SU-DHL-6 (cell line): ENCODE measurements at regions not wholly inside any gene's neighbourhood (a gene's known extent, or its start where the extent isn't known, plus 50 kb on each side); places are given as distances from the start of the nearest gene placed in this dataset.

Experiments used
- H2AFZ ChIP-seq: fragments of 200-600 bp; sonication (generic); 2 replicates; pipeline ENCODE4 v1.6.1; 2014; ENCODE audit warnings: low read depth, mild to moderate bottlenecking, moderate library complexity, mixed read lengths, antibody characterized with exemption, low read length; ENCODE audit not compliant: severe bottlenecking
- H3F3A ChIP-seq: fragments of 200-600 bp; shearing (Covaris generic); 2 replicates; pipeline ENCODE4 v1.6.0; 2016; ENCODE audit warnings: antibody characterized with exemption, mild to moderate bottlenecking; ENCODE audit not compliant: insufficient read depth
- H3K27ac ChIP-seq: fragments of 200-600 bp; sonication (generic); 2 replicates; pipeline ENCODE4 v1.5.1; 2016; ENCODE audit warnings: low read depth, mild to moderate bottlenecking, low read length, moderate library complexity, mixed read lengths
- H3K27me3 ChIP-seq: fragments of 200-600 bp; sonication (generic), shearing (Covaris generic); 2 replicates; pipeline ENCODE4 v1.6.0; 2014; ENCODE audit warnings: mild to moderate bottlenecking, low read length
- H3K36me3 ChIP-seq: fragments of 200-600 bp; sonication (generic); 2 replicates; pipeline ENCODE4 v1.6.1; 2014; ENCODE audit warnings: mild to moderate bottlenecking, low read length, mixed read lengths
- H3K4me2 ChIP-seq: fragments of 300-600, 200-600 bp; shearing (Covaris generic), sonication (generic); 2 replicates; pipeline ENCODE4 v1.6.0; 2014; ENCODE audit warnings: low read length, low read depth, mild to moderate bottlenecking; ENCODE audit not compliant: poor library complexity, severe bottlenecking
- H3K4me3 ChIP-seq: fragments of 200-600 bp; sonication (generic); 2 replicates; pipeline ENCODE4 v1.5.1; 2014; ENCODE audit warnings: antibody characterized with exemption, low read length, mild to moderate bottlenecking, mixed read lengths; ENCODE audit not compliant: insufficient read depth, poor library complexity, severe bottlenecking
- H3K79me2 ChIP-seq: fragments of 200-600 bp; sonication (generic); 2 replicates; pipeline ENCODE4 v1.6.1; 2014; ENCODE audit warnings: mild to moderate bottlenecking, low read length, moderate library complexity; ENCODE audit not compliant: insufficient read depth
- H3K9ac ChIP-seq: fragments of 200-600 bp; sonication (generic); 2 replicates; pipeline ENCODE4 v1.7.0; 2014; ENCODE audit warnings: mild to moderate bottlenecking, low read length
- H3K9me2 ChIP-seq: fragments of 200-600 bp; sonication (generic); replicated peaks from 2 replicates; pipeline ENCODE4 v1.6.1; 2014; ENCODE audit warnings: low read length; ENCODE audit not compliant: insufficient read depth
- H3K9me3 ChIP-seq: fragments of 200-600 bp; sonication (generic); 2 replicates; pipeline ENCODE4 v1.6.1; 2014; ENCODE audit warnings: low read length, mixed read lengths; ENCODE audit not compliant: insufficient read depth
- H4K20me1 ChIP-seq: fragments of 200-600 bp; sonication (generic); 2 replicates; pipeline ENCODE4 v1.6.1; 2014; ENCODE audit warnings: low read depth, mild to moderate bottlenecking, antibody characterized with exemption, low read length, moderate library complexity, mixed read lengths
- CTCF ChIP-seq: fragments of 200-600 bp; sonication (generic); IDR thresholded peaks from one replicate; pipeline ENCODE4 v1.5.1; 2017; ENCODE audit warnings: antibody characterized with exemption, mild to moderate bottlenecking, low read length, moderate library complexity; ENCODE audit not compliant: insufficient read depth, poor library complexity, severe bottlenecking
- EZH2phosphoT487 ChIP-seq: fragments of 200-600 bp; sonication (generic), shearing (Covaris generic); conservative IDR thresholded peaks from 2 replicates; pipeline ENCODE4 v1.6.1; 2018; ENCODE audit warnings: mild to moderate bottlenecking, antibody characterized with exemption, low read length, moderate library complexity, mixed read lengths

- Histone ChIP-seq H4K20me1 (no peaks in the 10 kb centered on the region), H3K9ac (no peak overlapping the region), H2AFZ (no peak overlapping the region), H3F3A (no peaks in the 10 kb centered on the region), H3K27me3 (no peaks in the 10 kb centered on the region), H3K9me3 (no peaks in the 10 kb centered on the region), H3K4me3 (no peak overlapping the region), H3K36me3 (no peaks in the 10 kb centered on the region), H3K4me2 (no peak overlapping the region), H3K9me2 (no peaks in the 10 kb centered on the region), H3K79me2 (no peaks in the 10 kb centered on the region), H3K27ac (no peak overlapping the region)
- no peak for TF ChIP-seq EZH2phosphoT487
- no peak for TF ChIP-seq CTCF
These were observed 707.1 kb upstream of the SPRY2 start for GRCh38 chr13:81048026-81048461.

GRCh38 chr13:81041761-81042160 lies 700.8 kb upstream of the SPRY2 start:
- Histone ChIP-seq H4K20me1 (no peaks in the 10 kb centered on the region), H3F3A (no peaks in the 10 kb centered on the region), H3K9me3 (no peaks in the 10 kb centered on the region), H2AFZ (no peak overlapping the region), H3K9ac (no peak overlapping the region), H3K79me2 (no peaks in the 10 kb centered on the region), H3K4me2 (no peak overlapping the region), H3K9me2 (no peaks in the 10 kb centered on the region), H3K27ac (no peak overlapping the region), H3K27me3 (no peaks in the 10 kb centered on the region), H3K36me3 (no peaks in the 10 kb centered on the region), H3K4me3 (no peak overlapping the region)
- no peak for TF ChIP-seq EZH2phosphoT487
- TF ChIP-seq CTCF, result no peak

DNA sequence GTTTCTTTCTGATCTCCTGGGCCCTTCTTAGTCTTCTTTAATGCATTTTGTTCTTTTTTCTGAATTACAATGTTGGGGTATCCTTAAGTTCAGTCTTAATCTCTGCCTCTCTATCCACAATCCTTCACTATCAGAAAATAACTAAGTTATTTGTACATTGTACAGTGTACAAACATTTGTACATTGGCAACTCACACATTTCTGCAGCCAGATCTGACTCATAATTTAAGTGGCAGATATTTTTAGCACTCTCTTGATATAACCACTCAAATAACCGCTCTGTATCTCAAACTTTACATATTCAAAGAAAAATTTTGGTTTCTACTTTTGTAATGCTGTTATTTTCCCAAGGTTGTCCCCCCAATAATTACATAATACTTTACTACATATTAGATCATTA lies 691.1 kb upstream of the SPRY2 start:
- H3K4me3 ChIP-seq, result no peak overlapping the region
- no peak overlapping the region for H3K9ac ChIP-seq
- H3K27ac ChIP-seq, result no peak overlapping the region
- no peaks in the 10 kb centered on the region for H3K9me2 ChIP-seq
- no peak overlapping the region for H2AFZ ChIP-seq
- TF ChIP-seq EZH2phosphoT487, result no peak
- no peak for TF ChIP-seq CTCF
- no peaks in the 10 kb centered on the region for H3K27me3 ChIP-seq
- no peaks in the 10 kb centered on the region for H3K9me3 ChIP-seq
- H3K4me2 ChIP-seq, result no peak overlapping the region
- H4K20me1 ChIP-seq, result no peaks in the 10 kb centered on the region
- no peaks in the 10 kb centered on the region for H3K79me2 ChIP-seq
- H3K36me3 ChIP-seq, result no peaks in the 10 kb centered on the region
- no peaks in the 10 kb centered on the region for H3F3A ChIP-seq

DNA sequence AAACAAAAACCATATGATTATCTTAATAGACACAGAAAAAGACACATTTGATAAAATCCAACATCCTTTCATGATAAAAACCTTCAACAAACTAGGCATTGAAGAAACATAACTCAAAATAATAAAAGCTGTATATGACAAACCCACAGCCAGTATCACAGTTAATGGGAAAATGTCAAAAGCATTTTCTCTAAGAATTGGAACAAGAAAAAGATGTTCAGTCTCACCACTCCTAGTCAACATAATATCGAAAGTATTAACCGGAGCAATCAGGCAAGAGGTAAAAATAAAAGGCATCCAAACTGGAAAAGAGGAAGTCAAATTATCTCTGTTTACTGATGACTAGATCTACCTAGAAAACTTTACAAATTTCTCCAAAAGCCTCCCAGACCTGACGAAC lies 684.2 kb upstream of the SPRY2 start:
- no peak for TF ChIP-seq CTCF
- no peak for TF ChIP-seq EZH2phosphoT487
- Histone ChIP-seq H3F3A (no peaks in the 10 kb centered on the region), H3K4me3 (no peak overlapping the region), H3K9me2 (no peaks in the 10 kb centered on the region), H3K27me3 (no peaks in the 10 kb centered on the region), H3K9me3 (no peaks in the 10 kb centered on the region), H3K27ac (no peak overlapping the region), H2AFZ (no peak overlapping the region), H3K4me2 (no peak overlapping the region), H3K9ac (no peak overlapping the region), H3K36me3 (no peaks in the 10 kb centered on the region), H3K79me2 (no peaks in the 10 kb centered on the region), H4K20me1 (no peaks in the 10 kb centered on the region)
